ENCODE measurements at regions not wholly inside any gene's neighbourhood (a gene's known extent, or its start where the extent isn't known, plus 50 kb on each side); places are given as distances from the start of the nearest gene placed in this dataset.
"Not testable (repeated sequence)": the region's sequence is repeated elsewhere in the genome, so short reads cannot be mapped to it uniquely, and the experiment has no call there.

DNA sequence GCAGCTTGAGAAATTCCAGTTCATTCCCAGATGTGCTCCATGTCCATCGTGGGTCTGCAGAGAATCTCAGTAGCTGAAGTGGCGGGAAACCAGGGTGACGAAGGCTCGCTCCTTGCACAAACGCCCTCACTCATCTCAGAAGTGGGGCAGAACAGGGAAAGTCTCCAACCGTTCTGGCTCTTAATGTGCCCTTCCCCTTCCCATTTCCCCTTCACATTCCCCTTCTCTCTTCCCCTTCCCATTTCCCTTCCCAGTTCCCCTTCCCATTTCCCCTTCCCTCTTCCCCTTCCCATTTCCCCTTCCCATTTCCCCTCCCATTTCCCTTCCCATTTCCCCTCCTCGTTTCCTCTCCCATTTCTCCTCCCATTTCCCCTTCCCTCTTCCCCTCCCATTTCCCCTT lies 108.5 kb downstream of the OLFM1 start:
- DNase-seq (ENCODE audit: low read depth in 2 of 2) = not testable (repeated sequence)

DNA sequence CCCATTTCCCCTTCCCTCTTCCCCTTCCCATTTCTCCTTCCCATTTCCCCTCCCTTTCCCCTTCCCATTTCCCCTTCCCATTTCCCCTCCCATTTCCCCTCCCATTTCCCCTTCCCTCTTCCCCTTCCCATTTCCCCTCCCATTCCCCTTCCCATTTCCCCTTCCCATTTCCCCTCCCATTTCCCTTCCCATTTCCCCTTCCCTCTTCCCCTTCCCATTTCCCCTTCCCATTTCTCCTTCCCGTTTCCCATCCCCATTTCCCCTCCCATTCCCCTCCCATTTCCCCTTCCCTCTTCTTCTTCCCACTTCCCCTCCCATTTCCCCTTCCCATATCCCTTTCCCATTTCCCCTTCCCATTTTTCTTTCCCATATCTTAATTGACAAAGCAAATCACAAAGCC lies 109.0 kb downstream of the OLFM1 start:
- no peak for DNase-seq (ENCODE audit: low read depth in 2 of 2)

DNA sequence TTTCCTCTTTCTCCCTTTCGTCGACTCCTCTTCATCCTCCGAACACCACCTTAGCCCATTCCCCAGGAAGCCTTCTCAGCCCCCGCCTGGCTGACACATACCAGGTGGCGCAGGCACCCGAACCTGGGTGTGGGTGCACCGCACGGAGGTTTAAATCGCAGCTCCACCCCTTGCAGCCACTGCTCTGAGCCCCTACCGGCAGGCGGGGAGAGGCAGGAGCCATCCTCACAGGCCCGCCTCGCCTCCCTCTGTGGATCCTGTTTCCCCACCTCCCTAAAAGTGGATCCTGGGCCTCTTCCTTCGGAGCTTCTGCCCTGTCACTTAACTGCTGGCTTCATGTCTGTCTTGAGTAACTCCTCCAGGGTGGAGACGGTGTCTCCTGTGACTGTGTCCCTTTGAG lies 110.7 kb downstream of the OLFM1 start:
- DNase-seq (ENCODE audit: low read depth in 2 of 2) = no peak

DNA sequence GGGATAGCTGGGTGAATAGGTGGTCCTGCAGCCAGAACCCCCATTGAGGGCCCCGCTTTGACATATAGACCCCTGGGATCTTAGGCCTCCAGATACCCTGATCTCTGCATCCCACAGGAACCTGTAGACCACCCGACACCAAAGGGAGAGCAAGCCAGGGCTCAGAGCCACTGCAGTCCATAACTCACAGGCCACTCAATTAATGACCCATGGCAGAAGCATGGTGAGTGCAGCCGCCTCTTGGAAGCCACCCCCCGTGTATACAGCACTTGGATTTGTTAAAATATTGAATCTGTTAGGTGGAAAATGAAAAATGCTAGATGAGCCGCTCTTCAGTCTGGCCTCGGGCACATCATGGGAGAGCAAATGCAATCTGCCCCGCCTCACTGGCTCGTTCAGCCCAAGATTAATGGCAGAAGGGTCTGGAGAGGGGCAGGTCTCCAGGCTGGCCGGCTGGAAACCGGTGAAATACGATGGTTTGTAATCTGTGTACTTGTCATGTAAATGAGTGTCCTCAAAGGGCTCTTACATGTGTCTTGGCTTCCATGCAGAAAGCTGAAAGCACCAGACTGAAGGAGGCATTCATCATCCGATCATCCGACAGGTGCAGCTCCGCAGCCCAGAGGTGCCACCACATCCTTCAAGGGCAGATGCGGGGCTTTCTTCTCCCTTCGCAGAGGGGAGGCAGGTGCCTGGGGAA lies 111.3 kb downstream of the OLFM1 start:
- DNase-seq (ENCODE audit: low read depth in 2 of 2) = no peak

DNA sequence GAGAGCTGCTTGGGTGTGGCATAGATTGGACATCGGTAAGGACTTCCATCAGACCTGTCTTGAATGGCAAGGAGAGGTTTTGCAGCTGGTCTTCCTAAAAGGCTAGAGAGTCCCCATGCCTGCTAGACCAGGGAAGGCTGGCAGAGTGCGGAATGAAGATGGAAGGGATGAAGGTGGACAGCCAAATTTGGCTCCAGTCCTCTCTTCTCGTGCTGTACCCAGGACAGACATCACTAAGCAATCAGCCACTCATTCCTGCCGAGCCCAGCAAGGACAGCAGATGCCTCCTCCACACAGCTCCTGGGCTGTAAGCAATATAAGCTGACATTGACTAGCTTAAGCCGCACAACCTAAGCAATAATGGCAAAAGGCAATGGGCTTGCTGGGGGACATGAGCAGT lies 112.0 kb downstream of the OLFM1 start:
- DNase-seq (ENCODE audit: low read depth in 2 of 2) = no peak

DNA sequence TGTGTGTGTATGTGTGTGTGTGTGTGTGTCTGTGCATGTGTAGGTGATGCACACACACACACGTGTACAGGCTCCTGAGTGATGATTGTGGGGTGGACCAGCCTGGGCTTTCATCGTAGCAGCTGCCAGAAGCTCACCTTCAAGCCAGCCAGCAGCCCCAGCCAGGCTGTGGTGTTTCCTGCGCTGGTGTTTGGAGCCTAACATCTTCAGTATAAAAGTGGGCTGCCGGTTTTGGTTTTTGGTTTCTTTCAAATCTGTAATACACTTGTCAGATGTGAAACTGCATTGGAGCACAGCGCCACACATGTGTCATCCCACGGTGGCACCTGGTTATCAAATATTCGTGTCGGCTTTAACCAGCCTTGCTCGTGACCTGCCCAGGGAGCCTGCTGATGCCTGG lies 114.2 kb downstream of the OLFM1 start:
- no peak for DNase-seq (ENCODE audit: low read depth in 2 of 2)

DNA sequence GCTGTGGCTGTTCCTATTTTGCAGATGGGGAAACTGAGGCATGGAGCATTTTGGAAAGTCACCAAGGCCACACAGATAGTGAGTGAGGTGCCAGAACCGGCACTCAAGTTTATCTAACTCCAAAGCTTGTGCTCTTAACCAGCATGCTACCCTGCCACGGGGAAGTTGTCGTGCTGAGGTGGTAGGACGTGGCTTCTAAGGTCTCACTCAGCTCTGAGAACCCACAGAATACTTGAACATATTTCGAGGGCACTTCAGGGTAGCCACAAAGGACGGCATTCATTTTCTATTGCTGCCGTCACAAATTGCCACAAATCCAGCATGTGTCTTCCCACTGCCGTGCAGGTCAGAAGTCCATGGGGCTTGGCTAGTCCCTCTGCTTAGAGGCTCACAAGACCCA lies 116.7 kb downstream of the OLFM1 start:
- DNase-seq (ENCODE audit: low read depth in 2 of 2) = no peak

DNA sequence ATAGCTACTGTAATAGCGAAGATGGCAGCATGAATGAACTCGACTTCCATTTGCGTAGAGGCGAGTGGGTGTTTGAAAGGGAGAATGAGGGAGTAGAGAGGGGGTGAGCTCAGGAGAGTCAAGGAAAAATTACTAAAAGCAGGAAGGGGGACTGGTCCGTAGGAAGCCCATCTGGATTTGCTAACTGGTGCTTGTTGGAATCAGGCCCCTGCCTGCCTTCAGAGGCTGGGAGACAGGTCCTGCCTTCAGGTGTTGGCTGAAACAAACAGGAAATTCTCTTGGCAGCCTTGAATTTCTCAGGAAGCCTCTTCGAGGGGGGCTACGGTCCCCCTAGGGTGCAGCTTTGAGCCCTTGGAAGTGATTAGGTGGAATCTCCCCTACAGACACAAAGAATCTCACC lies 121.7 kb downstream of the OLFM1 start:
- DNase-seq (ENCODE audit: low read depth in 2 of 2) = no peak

DNA sequence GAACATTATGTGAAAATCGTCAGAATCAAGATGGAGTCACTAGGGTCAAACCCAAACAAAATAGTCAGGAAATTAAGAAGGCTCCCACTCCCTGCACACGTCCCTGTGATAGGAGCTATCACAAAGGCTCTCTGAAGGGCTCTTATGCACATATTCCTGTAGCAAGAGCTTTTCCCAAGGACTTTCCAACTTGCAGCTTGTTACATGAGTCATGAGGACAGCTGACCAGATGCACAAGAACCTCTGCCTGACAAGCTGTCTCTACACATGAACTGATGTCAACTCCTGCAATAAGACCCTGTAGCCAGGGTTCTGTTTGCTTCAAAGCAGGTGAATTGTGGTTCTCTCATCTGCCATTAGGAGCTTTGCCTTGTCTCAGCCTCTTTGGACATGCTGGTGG lies 122.4 kb downstream of the OLFM1 start:
- no peak for DNase-seq (ENCODE audit: low read depth in 2 of 2)

DNA sequence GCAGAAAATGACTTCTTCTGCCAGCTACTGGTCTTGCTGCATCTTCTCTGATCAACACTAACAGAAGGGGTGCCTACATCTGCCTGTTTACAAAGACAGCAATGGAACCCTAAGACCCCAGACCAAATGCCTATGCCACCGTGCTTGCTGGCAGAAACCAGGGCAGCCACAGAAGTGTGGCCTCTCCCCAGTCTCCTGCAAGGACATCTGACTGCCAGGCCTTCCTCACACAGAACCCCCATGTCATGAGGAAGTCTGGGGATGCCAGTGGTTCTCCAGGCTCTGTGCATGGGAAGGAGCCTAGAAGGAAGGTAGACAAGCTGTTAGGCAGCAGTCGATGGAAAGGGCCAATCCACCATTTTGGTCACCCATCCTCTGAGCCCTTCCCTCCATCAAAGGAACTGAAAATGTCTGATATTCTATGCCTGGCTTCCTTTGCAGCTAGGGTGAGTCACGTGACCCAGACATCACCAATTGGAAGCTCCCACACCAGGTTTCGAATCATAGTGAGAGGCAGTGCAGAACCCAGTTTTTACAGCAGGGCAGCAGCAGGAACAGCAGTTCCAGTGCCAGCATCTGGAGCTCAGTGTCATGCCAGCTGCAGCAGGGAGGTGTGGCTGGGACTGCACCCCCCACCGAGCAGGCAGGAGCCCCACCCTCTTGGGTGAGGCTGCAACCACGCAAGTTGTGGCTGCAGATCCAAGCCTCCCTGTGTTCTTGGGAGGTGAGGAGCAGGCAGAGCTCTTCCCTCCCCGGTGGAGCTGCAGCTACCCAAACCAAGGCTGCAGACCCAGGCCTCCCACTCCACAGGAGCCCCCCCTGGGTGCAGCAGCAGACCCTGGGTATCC lies 123.4 kb downstream of the OLFM1 start:
- DNase-seq (ENCODE audit: low read depth in 2 of 2) = no peak

DNA sequence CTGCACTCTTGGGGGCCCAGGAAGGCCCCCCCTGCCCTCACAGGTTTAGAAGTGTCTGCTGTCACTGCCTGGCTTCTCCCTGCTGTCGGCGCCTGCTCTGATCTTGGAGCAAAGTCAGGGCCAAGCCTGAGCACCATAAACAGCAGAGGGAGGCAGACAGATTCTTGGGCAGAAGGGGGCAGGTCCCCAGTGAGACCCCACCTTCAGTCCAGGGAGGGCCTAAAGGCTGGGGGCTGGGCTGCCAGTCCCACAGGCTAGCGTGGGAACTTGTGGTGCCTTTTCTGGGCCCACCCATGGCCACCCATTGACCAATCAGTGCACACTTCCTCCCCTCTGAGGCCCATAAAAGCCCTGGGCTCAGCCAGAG lies 124.0 kb downstream of the OLFM1 start:
- DNase-seq (ENCODE audit: low read depth in 2 of 2) = no peak

DNA sequence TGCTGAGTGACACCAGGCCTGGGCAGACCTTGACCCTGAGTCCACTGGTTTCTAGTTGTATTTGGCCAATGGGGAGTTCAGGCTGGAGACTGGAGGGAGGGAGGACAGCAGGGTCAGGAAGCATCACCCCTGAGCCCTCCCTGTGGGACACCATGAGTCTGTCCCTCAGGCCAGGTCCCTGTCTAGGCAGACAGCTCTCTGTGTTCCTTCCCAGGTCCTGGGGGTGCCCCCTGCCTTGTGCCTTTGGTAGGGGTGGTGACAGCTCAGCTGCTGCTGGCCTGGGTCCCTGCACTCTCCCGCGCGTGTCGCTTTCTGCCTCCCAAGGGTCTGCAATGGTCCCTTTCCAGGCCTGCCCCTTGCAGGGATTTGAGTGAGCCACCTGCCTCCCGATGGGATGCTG lies 125.5 kb downstream of the OLFM1 start:
- no peak for DNase-seq (ENCODE audit: low read depth in 2 of 2)

DNA sequence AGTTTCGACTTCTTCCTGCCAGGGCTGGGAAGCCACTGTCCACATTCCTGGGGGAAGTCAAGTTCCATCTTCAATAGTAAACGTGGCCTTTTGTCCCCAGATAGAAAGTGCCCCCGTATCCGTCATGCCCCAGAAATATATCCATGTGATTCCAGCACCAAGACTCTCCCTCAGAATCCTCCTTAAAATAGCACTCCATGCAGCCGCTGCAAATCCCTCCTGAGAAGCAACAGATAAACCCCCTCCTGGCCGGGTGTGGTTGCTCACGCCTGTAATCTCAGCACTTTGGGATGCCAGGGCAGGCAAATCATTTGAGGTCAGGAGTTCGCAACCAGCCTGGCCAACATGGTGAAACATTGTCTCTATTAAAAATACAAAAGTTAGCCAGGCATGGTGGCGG lies 126.1 kb downstream of the OLFM1 start:
- DNase-seq (ENCODE audit: low read depth in 2 of 2) = no peak

DNA sequence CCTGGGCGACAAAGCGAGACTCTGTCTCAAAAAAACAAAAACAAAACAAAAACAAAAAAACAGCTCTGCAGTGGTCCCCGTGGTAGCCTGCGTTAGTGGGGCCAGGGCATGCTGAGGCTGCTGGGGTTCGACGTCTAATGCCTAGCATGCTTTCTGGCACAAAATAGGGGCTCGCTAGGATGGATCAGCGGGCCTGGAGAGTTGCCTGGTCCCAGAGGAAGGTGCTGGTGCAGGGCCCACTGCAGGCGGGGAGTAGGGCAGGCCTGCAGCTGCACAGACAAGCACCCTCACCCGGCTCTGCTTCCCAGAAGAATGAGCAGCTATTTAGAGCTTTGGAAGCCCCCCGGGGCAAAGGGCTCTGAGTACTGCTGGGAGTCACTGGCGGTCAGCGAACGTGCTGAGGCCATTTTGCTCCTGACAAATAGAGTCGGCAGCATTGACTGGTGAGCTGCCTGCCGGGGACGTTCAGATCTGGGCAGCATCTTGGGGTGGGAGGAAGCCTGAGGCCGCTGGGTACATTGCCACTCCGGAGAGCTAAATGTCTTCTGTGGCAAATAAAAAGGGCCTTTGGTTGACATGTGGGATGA lies 126.7 kb downstream of the OLFM1 start:
- no peak for DNase-seq (ENCODE audit: low read depth in 2 of 2)

DNA sequence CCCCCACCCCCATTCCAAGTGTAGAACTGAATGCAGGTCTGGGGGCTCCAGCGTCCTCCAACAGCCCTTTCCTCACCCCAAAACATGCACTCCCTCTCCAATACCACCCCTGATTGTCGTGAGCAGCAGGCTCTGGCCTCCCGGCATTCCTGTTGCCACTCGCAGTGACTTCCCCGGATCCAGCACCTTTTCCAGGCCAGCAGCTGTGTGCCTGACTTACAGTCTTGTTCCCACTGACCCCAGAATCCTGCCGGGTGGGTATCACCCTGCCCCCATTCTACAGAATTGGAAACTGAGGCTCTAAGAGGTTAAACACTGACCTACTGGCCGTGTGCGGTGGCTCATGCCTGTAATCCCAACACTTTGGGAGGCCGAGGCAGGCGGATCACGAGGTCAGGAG lies 127.2 kb downstream of the OLFM1 start:
- DNase-seq (ENCODE audit: low read depth in 2 of 2) = no peak

DNA sequence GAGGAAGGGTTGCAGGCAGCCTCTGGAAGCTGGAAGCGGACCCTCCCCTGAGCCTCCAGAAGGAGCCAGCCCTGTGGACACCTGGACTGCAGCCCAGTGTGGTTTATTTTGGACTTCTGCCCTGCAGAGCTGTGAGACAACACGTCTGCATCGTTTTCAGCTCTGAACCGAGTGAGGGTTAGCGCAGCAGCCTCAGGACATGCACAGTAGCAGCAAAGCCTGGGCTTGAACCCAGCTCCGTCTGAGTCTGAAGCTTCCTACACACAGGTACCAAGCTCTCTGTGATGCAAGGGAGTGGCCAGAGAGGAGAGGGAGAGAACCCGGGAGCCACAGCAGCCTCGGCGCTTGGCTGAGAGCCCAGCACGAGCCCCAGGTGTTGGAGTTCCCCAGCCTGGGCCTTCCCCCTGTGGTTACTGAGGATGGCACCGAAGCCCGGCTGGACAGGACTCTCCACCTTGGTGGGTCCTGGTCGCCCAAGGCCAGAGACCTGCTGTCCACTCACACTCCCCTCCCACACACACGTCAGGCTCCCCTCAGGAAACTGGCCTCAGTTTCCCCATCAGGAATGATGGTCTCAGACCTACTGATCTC lies 128.2 kb downstream of the OLFM1 start:
- no peak for DNase-seq (ENCODE audit: low read depth in 2 of 2)

DNA sequence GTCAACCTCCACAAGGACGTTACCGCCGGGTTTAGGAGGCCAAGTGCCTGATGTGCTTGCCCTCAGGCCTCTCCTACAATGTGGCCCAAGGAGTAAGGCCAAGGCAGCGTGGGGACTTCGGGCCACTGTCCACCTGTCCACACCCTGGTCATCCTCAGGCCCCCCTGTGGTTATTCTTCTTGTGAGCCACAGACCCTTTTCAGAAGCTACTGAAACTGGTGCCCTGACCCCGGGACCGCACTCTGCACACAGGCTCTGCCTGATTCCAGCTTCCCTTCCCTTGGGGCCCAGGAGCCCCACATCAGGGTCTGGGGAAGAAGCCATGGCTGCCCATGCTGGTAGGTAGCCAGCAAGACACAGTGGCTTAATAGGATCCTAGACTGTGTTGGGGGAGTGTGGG lies 128.8 kb downstream of the OLFM1 start:
- no peak for DNase-seq (ENCODE audit: low read depth in 2 of 2)

DNA sequence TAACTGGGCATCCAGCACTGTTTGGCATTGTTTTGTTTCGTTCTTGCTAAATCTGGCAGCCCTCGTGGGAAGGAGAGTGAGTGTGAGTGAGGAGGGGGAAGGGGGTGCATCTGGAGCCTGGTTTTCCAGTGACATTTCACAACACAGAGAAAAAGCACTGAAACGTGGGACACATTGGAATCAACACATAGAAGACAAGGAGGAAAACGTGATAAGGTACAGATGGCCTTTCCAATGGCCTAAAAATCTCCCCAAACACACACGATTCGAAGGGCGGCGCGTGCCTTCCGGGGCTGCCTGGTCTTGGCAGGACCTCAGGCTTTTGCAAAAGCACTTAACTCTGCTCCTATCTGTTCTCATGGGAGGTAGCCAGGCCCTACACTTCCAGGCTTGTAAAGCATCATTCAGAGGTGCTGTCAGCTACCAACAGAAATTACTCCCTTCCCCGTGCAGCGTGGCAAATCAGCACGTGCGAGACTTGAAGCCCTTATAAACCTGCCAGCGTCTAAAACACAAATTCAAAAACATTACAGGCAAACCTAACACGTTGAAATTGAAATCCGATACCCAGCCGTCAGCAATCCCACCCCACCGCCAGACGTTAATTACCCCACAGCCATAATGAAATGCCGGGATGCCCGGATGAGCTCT lies 129.4 kb downstream of the OLFM1 start:
- no peak for DNase-seq (ENCODE audit: low read depth in 2 of 2)

DNA sequence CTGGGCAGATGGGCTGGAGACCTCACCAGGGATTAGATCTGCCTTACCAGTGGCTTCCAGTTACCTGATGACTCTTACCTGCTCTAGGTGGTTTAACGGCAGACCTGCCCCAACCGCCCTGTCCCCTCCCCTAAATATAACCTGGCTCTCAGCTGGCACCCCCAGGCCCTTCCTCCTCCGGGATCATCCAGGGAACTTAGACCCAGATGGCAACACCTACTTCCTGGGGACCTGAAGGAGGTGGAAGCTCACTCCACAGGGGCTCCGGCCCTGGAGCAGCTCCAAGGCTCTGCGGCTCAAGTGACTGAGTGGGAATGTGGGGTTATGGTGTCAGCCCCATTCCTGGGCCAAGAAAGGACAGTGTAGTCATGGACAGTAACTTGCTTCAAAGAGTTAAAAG lies 130.4 kb downstream of the OLFM1 start:
- no peak for DNase-seq (ENCODE audit: low read depth in 2 of 2)

DNA sequence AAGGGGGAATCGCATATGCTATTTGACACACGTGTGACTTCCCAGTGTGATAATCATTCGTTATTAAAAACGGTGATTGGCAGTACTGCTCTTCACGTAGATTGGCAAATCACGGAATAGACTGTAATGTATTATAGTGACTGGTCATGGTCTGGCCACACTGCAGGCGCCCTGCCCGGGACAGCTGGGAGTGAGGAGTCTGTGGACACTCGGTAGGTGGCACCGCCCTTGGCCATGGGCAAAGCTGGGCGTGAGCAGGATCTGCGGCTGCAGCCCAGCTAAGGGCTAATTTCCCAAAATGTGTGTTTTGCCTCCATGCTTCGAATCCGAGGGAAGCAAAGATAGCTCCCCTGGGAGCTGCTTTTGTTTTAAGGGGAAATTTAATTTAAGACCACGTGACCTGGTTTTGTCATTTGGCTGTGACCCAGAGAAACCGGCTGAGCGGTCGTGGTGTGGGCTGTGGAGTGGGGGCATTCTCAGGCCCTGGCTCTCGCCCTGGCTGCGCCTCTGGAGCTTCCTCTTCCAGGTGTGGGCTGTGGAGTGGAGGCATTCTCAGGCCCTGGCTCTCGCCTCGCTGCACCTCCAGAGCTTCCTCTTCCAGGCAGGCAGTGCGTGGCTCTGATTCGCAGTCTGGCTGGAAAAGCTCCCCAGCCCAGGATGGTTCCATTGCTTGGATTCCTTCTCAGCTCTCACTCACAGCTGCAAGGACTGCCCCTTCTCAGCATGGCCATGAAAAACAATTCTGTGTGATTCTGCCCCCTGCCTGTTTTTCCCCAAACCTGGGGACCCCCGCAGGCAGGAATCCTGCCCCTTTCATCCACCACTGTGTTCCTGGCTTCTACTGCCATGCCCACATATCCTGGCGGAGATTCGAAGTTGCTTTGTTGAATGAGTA lies 131.1 kb downstream of the OLFM1 start:
- DNase-seq (ENCODE audit: low read depth in 2 of 2) = no peak
